COLO668 (cell line): ENCODE measurements at regions not wholly inside any gene's neighbourhood (a gene's known extent, or its start where the extent isn't known, plus 50 kb on each side); places are given as distances from the start of the nearest gene placed in this dataset.
"Not testable (repeated sequence)": the region's sequence is repeated elsewhere in the genome, so short reads cannot be mapped to it uniquely, and the experiment has no call there.

Experiments
- DNase-seq: peaks from one replicate; lab custom pipeline; 2025; ENCODE audit not compliant: unreplicated experiment; lab: John Stamatoyannopoulos, UW

DNA sequence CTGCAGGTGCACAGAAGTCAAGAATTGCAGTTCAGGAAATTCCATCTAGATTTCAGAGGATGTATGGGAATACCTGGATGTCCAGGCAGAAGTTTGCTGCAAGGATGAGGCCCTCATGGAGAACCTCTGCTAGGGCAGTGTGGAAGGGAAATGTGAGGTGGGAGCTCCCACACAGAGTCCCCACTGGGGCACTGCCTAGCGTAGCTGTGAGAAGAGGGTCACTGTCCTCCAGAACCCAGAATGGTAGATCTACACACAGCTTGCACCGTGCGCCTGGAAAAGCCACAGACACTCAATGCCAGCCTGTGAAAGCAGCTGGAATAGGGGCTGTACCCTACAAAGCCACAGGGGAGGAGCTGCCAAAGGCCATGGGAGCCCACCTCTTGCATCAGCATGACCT lies 681.4 kb downstream of the EPHA7 start:
- no peak for DNase-seq

DNA sequence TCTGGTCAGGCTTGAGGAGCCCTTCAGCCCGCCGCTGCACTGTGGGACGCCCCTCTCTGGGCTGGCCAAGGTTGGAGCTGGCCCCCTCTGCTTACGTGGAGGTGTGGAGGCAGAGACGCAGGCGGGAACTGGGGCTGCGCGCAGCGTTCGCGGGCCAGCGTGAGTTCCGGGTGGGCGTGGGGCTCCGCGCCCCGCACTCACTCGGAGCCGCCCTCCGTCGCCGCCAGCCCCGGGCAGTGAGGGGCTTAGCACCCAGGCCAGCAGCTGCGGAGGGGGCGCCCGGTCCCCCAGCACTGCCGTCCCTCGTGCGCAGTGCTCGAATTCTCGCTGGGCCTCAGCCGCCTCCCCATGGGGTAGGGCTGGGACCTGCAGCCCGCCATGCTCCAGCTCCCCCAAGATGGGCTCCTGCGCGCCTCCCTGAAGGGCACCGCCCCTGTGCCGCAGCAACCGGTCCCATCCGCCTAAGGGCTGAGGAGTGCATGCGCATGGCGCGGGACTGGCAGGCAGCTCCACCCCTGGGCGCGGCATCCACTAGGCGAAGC lies 695.9 kb downstream of the EPHA7 start:
- DNase-seq: no peak

DNA sequence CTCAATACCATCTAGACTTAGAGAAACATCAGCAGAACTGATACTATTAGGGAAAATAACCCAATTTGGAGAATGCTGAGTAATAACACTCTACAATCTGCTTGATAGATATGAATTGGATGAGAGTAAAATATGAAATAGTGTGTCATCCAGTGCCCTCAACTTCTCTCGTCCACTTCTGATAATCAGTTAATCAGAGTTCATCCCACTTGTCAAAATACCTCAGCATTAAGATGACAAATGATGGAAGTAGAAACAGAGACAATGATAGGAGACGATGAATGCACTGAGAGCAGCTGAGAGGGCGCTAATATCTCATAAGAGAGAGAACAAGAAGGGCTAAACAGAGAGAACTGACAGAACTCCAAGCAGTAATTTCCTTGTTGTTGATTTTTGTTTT lies 699.6 kb downstream of the EPHA7 start:
- DNase-seq: no peak

DNA sequence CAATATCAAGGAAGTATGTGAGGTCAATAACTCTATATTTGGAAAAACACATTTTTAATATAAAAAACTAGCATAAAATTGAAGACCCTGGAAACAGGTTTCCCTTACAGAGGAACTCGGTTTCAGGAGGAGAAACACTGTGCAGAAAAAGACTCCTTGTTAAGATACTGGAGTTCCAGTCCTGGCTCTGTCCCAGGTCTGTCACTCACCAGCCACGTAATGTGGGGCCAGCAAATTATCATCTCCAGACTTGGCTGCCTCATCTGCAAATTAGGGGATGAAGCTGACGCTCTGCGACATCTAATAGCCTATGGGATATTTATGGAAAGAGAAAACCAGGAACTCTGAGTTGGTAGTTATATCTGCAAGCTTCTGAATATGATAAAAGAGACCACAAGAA lies 702.7 kb downstream of the EPHA7 start:
- no peak for DNase-seq

DNA sequence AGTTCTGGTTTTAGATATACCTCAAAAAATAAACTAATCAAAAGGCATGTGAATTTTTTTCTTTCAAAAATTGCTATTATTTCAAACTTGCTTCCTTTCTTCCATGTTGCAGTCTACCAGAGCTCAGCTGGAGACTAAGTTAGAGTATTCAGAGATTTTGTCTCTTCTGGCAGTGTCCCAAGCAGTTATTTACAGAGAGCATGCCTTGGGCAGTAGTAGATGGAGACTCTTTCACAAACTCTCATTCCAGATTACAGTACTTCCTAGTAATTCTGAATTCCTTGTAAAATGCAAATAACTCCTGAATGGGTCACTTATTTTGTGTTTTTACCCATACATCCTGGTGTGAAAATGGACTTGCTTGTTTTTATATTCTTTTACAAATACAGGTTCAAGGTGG lies 703.4 kb downstream of the EPHA7 start:
- no peak for DNase-seq

DNA sequence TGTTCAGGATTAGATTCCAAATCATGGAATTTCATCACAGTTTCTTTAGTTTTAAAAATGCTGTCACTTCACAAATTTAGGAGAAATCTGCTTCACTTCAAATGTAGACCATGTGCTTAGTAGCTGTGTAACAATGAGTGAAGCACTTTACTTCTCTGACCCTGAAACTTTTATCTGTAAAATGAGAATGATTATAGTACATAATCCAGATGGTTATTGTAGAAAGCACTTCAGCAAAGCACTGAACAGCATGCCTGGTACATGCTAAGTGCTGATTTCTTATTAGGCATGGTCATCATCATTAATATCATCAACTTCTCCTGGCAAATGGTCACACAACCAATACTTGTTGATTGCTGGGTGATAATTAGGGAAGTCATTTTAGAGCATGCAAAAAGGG lies 705.0 kb downstream of the EPHA7 start:
- no peak for DNase-seq

DNA sequence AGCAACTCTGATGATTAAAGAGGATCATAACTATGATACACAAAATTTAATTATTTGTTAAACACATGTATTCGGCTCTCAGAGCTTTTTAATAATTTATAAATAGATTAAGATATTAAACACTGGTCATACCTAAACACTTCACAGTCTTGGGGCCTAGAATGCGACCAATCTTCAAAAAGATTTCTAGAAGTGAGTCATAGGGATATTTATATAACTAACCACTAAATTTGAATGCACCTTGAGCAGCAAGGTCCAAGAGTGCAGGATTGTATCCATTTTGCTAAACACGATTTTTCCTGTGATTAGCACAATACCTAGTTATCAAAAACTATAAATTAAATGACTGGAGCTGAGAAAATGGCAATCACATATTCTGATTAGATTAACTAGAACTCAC lies 709.3 kb downstream of the EPHA7 start:
- DNase-seq: no peak

DNA sequence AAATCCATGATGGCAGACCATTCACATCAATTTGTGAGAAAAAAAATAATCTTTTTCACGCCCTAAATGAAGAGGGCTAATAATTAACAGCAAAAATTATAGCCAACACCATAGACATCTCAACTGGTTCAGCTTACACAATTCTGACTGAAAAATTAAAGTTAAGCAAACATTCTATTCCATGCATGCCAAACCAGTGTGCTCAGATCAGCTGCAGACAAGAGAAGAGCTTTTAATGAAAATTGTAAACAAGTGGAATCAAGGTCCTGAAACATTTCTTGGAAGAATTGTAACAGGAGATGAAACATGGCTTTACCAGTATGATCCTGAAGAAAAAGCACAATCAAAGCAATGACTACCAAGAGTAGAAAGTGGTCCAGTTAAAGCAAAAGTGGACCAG lies 710.4 kb downstream of the EPHA7 start:
- DNase-seq: no peak

DNA sequence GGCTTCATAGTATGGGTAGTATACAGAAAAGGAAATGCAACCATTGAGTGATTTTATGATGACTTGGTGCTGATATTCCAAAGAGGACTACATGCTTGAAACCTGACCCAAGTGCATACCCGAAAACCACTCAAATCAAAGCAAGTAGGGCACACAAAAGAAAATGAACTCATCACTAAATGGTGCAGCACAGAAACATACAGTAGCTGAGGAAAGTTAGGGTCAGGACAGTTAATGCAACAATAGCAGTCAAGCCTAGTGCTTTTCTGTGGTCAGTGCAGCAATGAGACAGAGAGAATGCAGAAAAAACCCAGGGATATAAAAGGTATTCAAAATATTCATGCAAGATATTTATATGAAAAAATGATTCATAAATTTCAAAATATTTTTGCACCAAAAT lies 711.1 kb downstream of the EPHA7 start:
- no peak for DNase-seq

DNA sequence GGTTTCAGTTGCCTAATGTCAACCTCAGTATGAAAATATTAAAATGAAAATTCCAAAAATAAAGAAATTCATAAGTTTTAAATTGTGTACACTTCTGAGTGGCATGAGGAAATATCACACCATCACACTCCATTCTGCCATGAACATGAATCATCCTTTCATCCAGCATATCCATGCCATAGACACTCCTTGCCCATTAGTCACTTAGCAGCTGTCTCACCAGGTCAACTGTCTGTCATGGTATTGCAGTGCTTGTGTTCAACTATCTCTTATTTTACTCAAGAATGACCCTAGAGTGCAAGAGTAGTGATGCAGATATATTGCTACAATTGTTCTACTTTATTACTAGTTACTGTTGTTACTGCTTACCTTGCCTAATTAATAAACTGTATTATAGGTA lies 712.4 kb downstream of the EPHA7 start:
- no peak for DNase-seq

DNA sequence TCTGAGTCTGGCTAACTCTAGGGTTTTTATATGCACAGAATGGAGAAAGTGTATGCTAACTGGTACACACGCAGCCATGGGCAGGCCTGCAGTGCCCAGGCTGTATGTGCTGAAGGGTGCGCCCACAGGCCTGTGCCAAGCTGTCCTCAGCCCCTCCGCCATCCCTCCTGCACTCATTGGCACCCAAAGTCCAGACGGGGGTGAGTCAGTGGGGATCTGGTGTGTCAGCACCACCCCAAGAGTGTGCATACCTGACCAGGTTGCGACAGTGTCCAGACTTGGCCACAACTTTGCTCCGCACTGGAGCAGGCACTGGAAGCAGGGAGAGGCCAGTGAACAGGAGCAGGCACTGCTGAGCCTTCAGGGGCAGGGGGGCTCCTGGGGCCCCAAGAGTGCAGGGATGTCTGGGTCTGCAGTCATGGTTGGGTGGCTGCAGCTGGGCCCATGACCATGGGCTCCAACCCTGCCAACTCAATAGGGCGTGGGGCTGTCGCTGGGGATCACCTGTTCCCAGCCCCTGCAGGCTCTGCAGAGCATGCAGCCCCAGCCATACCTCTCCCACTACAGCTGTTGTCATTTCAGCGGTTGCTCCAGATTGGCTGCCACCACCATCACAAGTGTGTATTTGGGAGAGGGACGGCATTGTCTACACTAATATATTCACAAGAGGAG lies 717.8 kb downstream of the EPHA7 start:
- no peak for DNase-seq

DNA sequence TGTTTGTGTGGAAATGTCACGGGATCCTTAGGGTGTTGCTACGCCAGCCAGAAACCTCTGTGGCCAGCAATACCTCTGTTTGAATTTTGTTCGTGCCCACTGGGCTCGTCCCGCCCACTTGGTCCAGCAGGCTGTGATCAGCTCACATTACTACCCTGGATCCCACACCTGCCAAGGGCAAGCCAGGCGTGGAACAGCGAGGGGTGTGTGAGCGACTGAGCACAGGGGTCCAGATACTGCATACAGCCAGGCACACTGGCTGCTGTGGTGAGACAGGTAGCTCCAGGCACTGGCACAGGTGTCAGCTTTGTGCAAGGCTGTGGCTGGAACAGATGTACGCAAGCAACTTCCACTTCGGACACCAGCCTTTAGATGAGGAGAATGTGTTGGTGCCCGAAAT lies 718.9 kb downstream of the EPHA7 start:
- DNase-seq: no peak

DNA sequence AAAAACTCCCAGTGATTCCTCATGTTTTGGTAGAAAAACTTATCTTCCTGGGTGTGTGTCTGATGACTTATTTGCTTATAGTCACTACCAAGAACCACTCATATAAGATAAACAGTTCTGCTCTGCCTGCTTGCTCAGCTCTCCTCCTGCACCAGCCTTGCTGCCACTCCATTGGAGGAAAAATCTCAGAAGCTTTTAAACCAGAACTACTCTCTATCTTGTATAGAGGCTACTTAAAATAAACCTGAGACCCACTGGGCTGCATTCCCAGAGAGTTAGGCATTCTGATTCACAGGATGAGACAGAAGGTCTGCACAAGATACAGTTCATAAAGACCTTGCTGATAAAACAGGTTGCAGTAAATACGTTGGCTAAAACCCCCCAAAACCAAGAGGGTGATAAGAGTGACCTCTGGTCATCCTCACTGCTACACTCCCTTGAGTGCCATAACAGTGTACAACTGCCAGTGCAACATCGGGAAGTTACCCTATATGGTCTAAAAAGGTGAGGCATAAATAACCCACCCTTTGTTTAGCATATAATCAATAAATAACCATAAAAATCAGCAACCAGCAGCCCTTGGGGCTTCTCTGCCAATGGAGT lies 728.3 kb downstream of the EPHA7 start:
- DNase-seq: no peak

DNA sequence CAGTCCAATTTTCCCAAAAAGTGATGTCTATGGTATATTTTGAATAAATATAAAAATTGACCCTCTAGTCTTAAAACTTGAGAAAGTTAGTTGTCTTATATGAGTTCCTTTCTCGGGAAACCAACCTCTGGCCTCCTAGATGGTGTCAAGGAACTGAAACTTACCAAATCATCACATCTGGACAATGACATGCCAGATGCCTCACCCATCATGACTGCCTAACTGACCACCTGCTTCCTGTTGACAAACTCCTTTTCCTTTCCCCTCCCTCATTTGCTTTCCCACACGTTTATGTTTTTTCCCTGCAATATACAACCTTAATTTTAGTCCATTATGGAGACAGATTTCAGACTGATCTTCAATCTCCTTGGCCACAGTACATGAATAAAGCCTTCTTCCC lies 731.0 kb downstream of the EPHA7 start:
- no peak for DNase-seq

DNA sequence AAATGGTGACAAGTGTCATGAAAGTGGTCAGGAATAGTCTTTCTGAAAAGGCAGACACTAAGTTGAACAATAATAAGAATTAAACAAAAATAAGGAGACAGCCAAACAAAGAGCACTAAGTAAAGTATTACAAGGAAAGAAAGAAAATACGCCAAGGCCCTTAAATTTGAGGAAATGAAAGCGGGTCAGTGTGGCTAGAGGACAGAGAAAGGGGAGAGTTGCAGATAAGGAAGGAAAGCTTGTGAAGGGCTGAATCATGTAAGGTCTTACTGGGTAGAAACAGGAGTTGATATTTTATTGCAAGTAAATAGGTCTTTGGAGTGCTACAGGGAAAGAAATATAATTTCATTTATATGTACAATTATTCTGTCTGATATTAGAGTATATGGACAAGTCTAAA lies 732.1 kb downstream of the EPHA7 start:
- DNase-seq: no peak

DNA sequence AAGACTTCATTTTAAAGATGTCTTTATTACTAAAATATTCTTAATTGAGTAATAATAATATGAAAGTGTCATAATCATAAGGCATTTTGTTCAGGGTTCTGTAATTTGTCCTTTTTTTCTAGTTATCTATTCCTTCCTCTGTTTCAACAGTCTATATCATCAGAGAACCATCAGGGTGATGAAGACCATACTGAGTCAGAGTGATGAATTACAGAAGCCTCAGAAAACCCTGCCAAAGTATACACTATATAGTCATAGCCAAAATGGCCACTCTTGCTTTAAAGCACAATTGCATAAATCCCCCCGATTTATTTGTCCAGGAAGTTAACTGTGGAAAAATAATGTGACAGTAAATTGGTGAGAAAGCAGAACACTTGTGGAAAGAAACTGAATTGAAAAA lies 735.0 kb downstream of the EPHA7 start:
- no peak for DNase-seq

DNA sequence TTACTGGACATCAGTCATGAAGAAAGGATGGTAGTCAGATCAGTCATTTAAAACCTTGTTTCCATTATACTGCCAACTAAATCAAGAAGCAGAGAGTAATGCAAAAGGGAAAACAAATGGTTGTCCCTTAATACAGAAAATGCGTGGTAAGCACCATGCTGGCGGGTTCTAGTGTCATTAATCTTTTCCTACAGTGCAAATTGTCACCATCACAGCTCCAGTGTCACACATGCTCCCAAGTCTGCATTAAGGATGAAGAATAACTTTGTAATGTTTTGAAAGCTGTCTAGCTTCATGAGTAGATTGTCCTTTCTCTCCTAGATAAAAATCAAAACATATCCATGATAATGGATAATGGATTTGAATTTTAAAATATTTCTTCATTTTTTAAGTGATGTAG lies 735.6 kb downstream of the EPHA7 start:
- DNase-seq: no peak

DNA sequence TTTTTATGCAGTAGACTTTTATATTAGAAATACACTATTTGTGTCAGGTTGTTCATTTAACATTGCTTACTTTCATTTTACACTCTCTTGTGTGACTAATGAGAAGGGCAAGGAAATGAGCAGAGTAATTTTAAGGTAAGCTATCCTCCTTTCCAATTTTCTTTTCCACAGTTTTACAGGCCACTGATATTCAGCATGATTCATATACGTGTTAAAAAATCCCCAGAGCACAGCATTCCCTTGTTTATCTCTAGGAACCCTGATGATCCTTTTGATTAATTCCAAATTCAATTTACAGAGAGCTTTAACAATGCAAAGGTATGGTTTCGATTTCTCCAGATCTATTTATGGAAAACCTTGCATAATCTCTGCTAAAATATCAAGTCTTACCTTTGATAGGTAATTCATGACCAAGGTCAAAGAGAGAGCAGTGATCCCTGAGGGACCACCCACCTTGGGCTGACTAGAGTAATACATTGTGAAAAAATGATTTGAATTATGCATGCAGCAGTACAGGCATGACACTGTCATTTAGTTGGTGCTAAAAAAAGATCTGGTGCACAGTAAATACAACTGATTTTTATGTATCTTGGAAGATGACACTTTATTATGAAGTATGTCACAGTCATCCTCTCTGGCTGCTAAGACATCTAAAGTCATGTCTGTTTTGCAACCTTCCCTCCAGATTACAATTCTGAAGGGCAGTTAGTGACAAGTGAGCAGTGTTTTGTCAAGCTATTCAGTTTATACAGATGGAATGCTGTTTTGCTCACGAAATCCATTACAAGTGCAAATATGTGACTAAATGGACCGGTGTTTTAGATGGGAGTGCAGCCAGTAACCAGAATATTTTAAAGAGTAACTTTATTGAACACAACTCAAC lies 736.6 kb downstream of the EPHA7 start:
- no peak for DNase-seq

DNA sequence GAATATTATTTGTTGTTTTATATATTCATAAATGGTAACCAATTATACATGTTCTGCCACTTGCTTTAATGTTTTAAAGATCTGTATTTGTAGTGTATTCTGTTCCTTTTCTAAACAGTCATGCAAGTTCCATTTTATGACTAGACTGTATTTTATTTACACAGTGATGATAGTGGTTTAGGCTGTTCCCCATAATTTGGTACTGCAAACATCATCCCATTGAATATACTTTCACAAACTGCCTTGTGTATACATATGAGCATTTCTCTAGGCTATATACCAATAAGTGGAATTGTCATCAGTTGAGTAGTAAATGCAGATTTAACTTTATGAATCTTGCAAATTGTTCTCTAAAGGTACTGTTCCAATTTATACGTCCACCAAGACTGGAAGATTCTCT lies 738.0 kb downstream of the EPHA7 start:
- no peak for DNase-seq

DNA sequence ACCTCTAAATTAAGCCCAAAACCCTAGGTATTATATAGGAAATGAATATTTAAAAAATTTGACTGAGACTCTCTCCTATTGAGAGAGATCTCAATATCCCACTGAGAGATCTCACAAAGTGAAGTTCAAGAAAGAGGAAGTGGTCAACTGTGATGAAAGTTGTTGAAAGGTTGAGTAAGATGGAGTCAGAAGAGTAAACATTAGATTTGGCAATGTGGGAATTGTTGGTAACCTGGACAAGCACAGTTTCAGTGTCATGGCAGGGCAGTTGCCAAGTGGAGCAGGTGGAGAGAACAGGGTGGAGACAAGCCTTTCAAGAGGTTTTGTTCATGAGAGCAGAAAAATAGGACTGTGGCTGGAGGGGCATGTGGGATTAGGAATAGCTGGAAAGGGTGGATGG lies 747.9 kb downstream of the EPHA7 start:
- DNase-seq: not testable (repeated sequence)

DNA sequence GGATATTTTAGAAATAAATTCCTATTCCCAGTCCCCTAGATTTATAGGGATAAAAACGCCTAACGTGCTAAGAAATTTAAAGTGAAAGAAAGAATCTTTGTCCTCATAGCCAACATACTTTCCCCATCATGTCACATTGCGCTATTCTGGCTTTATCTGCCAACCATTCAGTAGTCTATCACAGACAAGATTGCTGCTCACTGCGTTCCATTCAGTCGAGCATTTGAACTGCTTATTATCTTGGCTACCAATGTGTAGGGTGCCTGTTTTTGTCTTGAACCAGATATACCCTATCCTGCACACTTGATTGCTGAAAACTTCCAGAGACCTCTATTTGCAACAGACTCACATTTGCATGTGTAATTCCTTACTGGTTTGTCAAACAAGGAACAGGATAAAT lies 751.5 kb downstream of the EPHA7 start:
- DNase-seq: no peak
